H1 (cell line): ENCODE measurements at regions not wholly inside any gene's neighbourhood (a gene's known extent, or its start where the extent isn't known, plus 50 kb on each side); places are given as distances from the start of the nearest gene placed in this dataset.

ENCODE experiments used
- CTCF ChIA-PET: fragments of 300-600 bp; sonication (Branson Sonifier 250); formaldehyde crosslinking; loops from one replicate; lab custom pipeline; 2021; ENCODE audit not compliant: partially characterized antibody; lab: Charles Lee
- POLR2A ChIA-PET: fragments of 300-600 bp; sonication (Branson Sonifier 250); formaldehyde crosslinking; loops from one replicate; lab custom pipeline; 2021; ENCODE audit warnings: inconsistent platforms; ENCODE audit not compliant: partially characterized antibody; lab: Charles Lee
- DNase-seq, 2 experiments: peaks; one replicate each; pipeline versions ENCODE4 v3.0.0 to v3.0.0-alpha.2; 2010 to 2022; ENCODE audit warnings: low spot score in 2 of 2, low read depth in 1 of 2, mixed read lengths in 1 of 2
- FAIRE-seq: peaks from 2 replicates; lab custom pipeline; 2011; peaks lifted over from hg19 to GRCh38; lab: Jason Lieb, UNC
- H2AFZ ChIP-seq: 2 replicates; pipeline ENCODE4 v1.8.1; 2012; ENCODE audit warnings: low read length, inconsistent platforms
- H2AK5ac ChIP-seq: 2 replicates; pipeline ENCODE4 v1.6.1; 2013; ENCODE audit warnings: low read depth, low read length
- H2BK120ac ChIP-seq: replicated peaks from 2 replicates; pipeline ENCODE3; 2013; ENCODE audit warnings: low read depth, low read length, inconsistent platforms
- H2BK12ac ChIP-seq: 2 replicates; pipeline ENCODE4 v1.6.1; 2013; ENCODE audit warnings: low read depth, low read length
- H2BK15ac ChIP-seq: 2 replicates; pipeline ENCODE4 v1.6.1; 2013; ENCODE audit warnings: low read length
- H2BK20ac ChIP-seq: 2 replicates; pipeline ENCODE4 v1.6.1; 2013; ENCODE audit warnings: low read length
- H2BK5ac ChIP-seq: 2 replicates; pipeline ENCODE4 v1.6.1; 2013; ENCODE audit warnings: low read depth, low read length
- H3K14ac ChIP-seq: 2 replicates; pipeline ENCODE4 v1.6.1; 2013; ENCODE audit warnings: inconsistent platforms; ENCODE audit not compliant: insufficient read length
- H3K18ac ChIP-seq: 2 replicates; pipeline ENCODE4 v1.6.1; 2013; ENCODE audit warnings: low read length; ENCODE audit errors: extremely low read depth
- H3K23ac ChIP-seq: 2 replicates; pipeline ENCODE4 v1.6.1; 2013; ENCODE audit warnings: inconsistent platforms; ENCODE audit not compliant: insufficient read length
- H3K23me2 ChIP-seq: 2 replicates; pipeline ENCODE4 v1.6.1; 2013; ENCODE audit warnings: low read depth, low read length
- H3K27ac ChIP-seq: 2 replicates; pipeline ENCODE4 v1.6.1; 2011; ENCODE audit warnings: low read depth, low read length, inconsistent platforms
- H3K27me3 ChIP-seq, 4 experiments: replicated peaks in 1 of 4; 1 replicate in 1 of 4; 2 replicates in 3 of 4; pipeline versions ENCODE4 v1.6.1 to v1.8.1; 2011 to 2013; ENCODE audit warnings: low read length in 3 of 4, mild to moderate bottlenecking in 3 of 4, inconsistent platforms in 2 of 4, mixed read lengths in 2 of 4, moderate library complexity in 1 of 4; ENCODE audit not compliant: control insufficient read depth in 3 of 4, insufficient read depth in 3 of 4; ENCODE audit errors: extremely low read depth in 1 of 4
- H3K36me3 ChIP-seq, 4 experiments: 2 replicates each; pipeline versions ENCODE4 v1.6.1 to v1.8.1; 2011 to 2013; ENCODE audit warnings: mild to moderate bottlenecking in 4 of 4, low read length in 3 of 4, moderate library complexity in 2 of 4, control low read depth in 1 of 4, inconsistent platforms in 1 of 4; ENCODE audit not compliant: insufficient read depth in 4 of 4, control insufficient read depth in 2 of 4
- H3K4ac ChIP-seq: replicated peaks from 2 replicates; pipeline ENCODE3; 2013; ENCODE audit warnings: low read length, low read depth, mixed read lengths, inconsistent platforms; ENCODE audit not compliant: insufficient read length
- H3K4me1 ChIP-seq, 4 experiments: replicated peaks in 1 of 4; 1 replicate in 1 of 4; 2 replicates in 3 of 4; pipeline versions ENCODE4 v1.6.1 to v1.8.1; 2011 to 2013; ENCODE audit warnings: low read length in 3 of 4, inconsistent platforms in 2 of 4, mixed read lengths in 1 of 4; ENCODE audit not compliant: insufficient read depth in 4 of 4, control insufficient read depth in 3 of 4
- H3K4me2 ChIP-seq, 2 experiments: 2 replicates each; pipeline versions ENCODE4 v1.6.1 to v1.8.1; 2011 to 2013; ENCODE audit warnings: low read depth in 2 of 2, low read length in 2 of 2, control low read depth in 1 of 2, inconsistent platforms in 1 of 2, mild to moderate bottlenecking in 1 of 2; ENCODE audit not compliant: insufficient read depth in 1 of 2
- H3K4me3 ChIP-seq, 4 experiments: fragments of 200-600, 300-600 bp in 1 of 4; sonication (generic), shearing (Covaris generic), sonication (Bioruptor Twin) in 1 of 4; 2 replicates each; pipeline versions ENCODE4 v1.5.1 to v1.8.1; 2011 to 2016; ENCODE audit warnings: low read length in 4 of 4, low read depth in 3 of 4, control low read depth in 2 of 4, inconsistent platforms in 2 of 4, mild to moderate bottlenecking in 2 of 4, mixed read lengths in 1 of 4, moderate library complexity in 1 of 4; ENCODE audit not compliant: insufficient read depth in 2 of 4; ENCODE audit errors: extremely low read depth in 1 of 4
- H3K56ac ChIP-seq: replicated peaks from 2 replicates; pipeline ENCODE3; 2013; ENCODE audit warnings: low read depth, mild to moderate bottlenecking, mixed read lengths, low read length, inconsistent platforms; ENCODE audit not compliant: insufficient read length
- H3K79me1 ChIP-seq: 2 replicates; pipeline ENCODE4 v1.6.1; 2013; ENCODE audit warnings: low read depth, low read length, control low read depth
- H3K79me2 ChIP-seq, 2 experiments: 2 replicates each; pipeline versions ENCODE4 v1.6.1 to v1.8.1; 2012 to 2013; ENCODE audit warnings: low read length in 2 of 2, mild to moderate bottlenecking in 2 of 2, inconsistent platforms in 1 of 2; ENCODE audit not compliant: insufficient read depth in 2 of 2, control insufficient read depth in 1 of 2
- H3K9ac ChIP-seq, 4 experiments: replicated peaks in 1 of 4; 1 replicate in 1 of 4; 2 replicates in 3 of 4; pipeline versions ENCODE4 v1.6.1 to v1.8.1; 2011 to 2013; ENCODE audit warnings: low read depth in 3 of 4, low read length in 3 of 4, control low read depth in 2 of 4, mild to moderate bottlenecking in 2 of 4, moderate library complexity in 2 of 4, inconsistent platforms in 1 of 4; ENCODE audit errors: extremely low read depth in 1 of 4
- H3K9me3 ChIP-seq, 2 experiments: 2 replicates each; pipeline versions ENCODE4 v1.6.1 to v1.8.1; 2012 to 2013; ENCODE audit warnings: mild to moderate bottlenecking in 2 of 2, moderate library complexity in 2 of 2, control low read depth in 1 of 2, inconsistent platforms in 1 of 2, low read depth in 1 of 2, low read length in 1 of 2, mixed read lengths in 1 of 2; ENCODE audit not compliant: insufficient read depth in 2 of 2
- H4K20me1 ChIP-seq, 2 experiments: replicated peaks in 1 of 2; 2 replicates each; pipeline versions ENCODE3 to v1.8.1; 2011 to 2013; ENCODE audit warnings: inconsistent platforms in 2 of 2, low read length in 2 of 2, mild to moderate bottlenecking in 1 of 2; ENCODE audit not compliant: insufficient read depth in 2 of 2, control insufficient read depth in 1 of 2
- H4K5ac ChIP-seq: 2 replicates; pipeline ENCODE4 v1.6.1; 2013; ENCODE audit warnings: low read length, low read depth, mixed read lengths, inconsistent platforms; ENCODE audit not compliant: insufficient read length
- H4K8ac ChIP-seq: 2 replicates; pipeline ENCODE4 v1.8.0; 2013; ENCODE audit warnings: mild to moderate bottlenecking, moderate library complexity, low read length, inconsistent platforms; ENCODE audit not compliant: insufficient read depth; ENCODE audit errors: extremely low read depth
- H4K91ac ChIP-seq: replicated peaks from 2 replicates; pipeline ENCODE3; 2013; ENCODE audit warnings: low read length, mixed read lengths, inconsistent platforms; ENCODE audit not compliant: insufficient read length
- KDM5A ChIP-seq: fragments of 200-600 bp; IDR thresholded peaks from 2 replicates; pipeline ENCODE4 v1.7.1; 2012; ENCODE audit warnings: mild to moderate bottlenecking, low read length, inconsistent platforms, mixed read lengths
- NANOG ChIP-seq: IDR thresholded peaks from 2 replicates; pipeline ENCODE4 v1.6.1; 2011; ENCODE audit warnings: low read length, low read depth, mild to moderate bottlenecking, inconsistent platforms; ENCODE audit not compliant: insufficient read depth, poor library complexity, severe bottlenecking
- SUZ12 ChIP-seq: fragments of 200-600 bp; sonication (generic); IDR thresholded peaks from 2 replicates; pipeline ENCODE4 v1.6.1; 2012; ENCODE audit warnings: mild to moderate bottlenecking, inconsistent platforms, low read length, moderate library complexity, mixed read lengths
- TAF7 ChIP-seq: optimal IDR thresholded peaks from 2 replicates; pipeline ENCODE3; 2011; ENCODE audit warnings: low read depth, mild to moderate bottlenecking, inconsistent platforms, low read length, moderate library complexity, borderline replicate concordance
- TBP ChIP-seq: IDR thresholded peaks from 2 replicates; pipeline ENCODE4 v1.6.1; 2011; ENCODE audit warnings: low read depth, low read length, improper control_type of control experiment
- WGBS, 2 experiments: shearing (Covaris generic) in 1 of 2; methylation state at CpG; one replicate each; pipeline versions ENCODE4 v1.1.6 to v1.1.7; 2013 to 2015; ENCODE audit warnings: low lambda C conversion rate in 2 of 2, mixed read lengths in 2 of 2, inconsistent platforms in 1 of 2, low coverage in 1 of 2, missing lambda C conversion rate in 1 of 2; ENCODE audit not compliant: insufficient replicate concordance in 2 of 2, insufficient coverage in 1 of 2, insufficient read length in 1 of 2; ENCODE audit errors: extremely low coverage in 1 of 2, missing lambda C conversion rate in 1 of 2; 5-methylcytosine and 5-hydroxymethylcytosine counted together
- TF ChIP-seq, protein P1 (sequence below): IDR thresholded peaks from 2 replicates; pipeline ENCODE4 v1.6.1; 2011; ENCODE audit warnings: low read length, improper control_type of control experiment

GRCh38 chr14:76930549-76930948 lies 98.0 kb downstream of the IRF2BPL start:
- Histone ChIP-seq H4K91ac (no peak overlapping the region), H2BK12ac (no peak overlapping the region), H3K4ac (no peak overlapping the region), H3K23me2 (no peaks in the 10 kb centered on the region), H2BK5ac (no peak overlapping the region), H3K79me1 (no peaks in the 10 kb centered on the region), H3K23ac (no peak overlapping the region), H3K79me2 (no peaks in the 10 kb centered on the region), H3K27me3 (no peaks in the 10 kb centered on the region), H3K18ac (no peak overlapping the region), H3K4me1 (peaks cover 8 to 32% (median 24%) of the 10 kb centered on the region in 4 experiments), H2AK5ac (no peak overlapping the region), H2BK120ac (no peak overlapping the region), H3K4me3 (no peak overlapping the region), H3K14ac (no peak overlapping the region), H2AFZ (no peak overlapping the region), H2BK20ac (no peak overlapping the region), H3K56ac (no peak overlapping the region), H2BK15ac (no peak overlapping the region; the same call in 1 of the 2 replicates), H4K5ac (no peak overlapping the region), H3K4me2 (no peak overlapping the region), H3K9me3 (no peaks in the 10 kb centered on the region)
- CTCF ChIA-PET, result interaction anchor here (0.8 to 21.9 kb wide), 11 partner anchors 8 to 221 kb away, joined by 3 to 403 read pairs (median 4); no protein-coding TSS in a partner anchor
- no peak for FAIRE-seq
- no peak for TF ChIP-seq KDM5A
- TF ChIP-seq NANOG, result no peak
- no peak for TF ChIP-seq TBP
- TF ChIP-seq, protein P1, sequence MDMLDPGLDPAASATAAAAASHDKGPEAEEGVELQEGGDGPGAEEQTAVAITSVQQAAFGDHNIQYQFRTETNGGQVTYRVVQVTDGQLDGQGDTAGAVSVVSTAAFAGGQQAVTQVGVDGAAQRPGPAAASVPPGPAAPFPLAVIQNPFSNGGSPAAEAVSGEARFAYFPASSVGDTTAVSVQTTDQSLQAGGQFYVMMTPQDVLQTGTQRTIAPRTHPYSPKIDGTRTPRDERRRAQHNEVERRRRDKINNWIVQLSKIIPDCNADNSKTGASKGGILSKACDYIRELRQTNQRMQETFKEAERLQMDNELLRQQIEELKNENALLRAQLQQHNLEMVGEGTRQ, result no peak
- TF ChIP-seq SUZ12, result no peak
- TF ChIP-seq TAF7, result no peak
- TF ChIP-seq, all 59 proteins: peak for 0
- 89% methylated on average over 9 of the region's 9 CpGs; no CpG with 5 or more reads in 1 of the 2 experiments for WGBS, 2 experiments
- H3K27ac ChIP-seq, result no peak overlapping the region
- no peak for DNase-seq
- no peak overlapping the region for H4K8ac ChIP-seq
- POLR2A ChIA-PET, result interaction anchor here (0.8 to 2.6 kb wide), 3 partner anchors 11 to 97 kb away, joined by 3 to 11 read pairs (median 3); partner anchors contain the start of gene IRF2BPL
- H4K20me1 ChIP-seq, result no peaks in the 10 kb centered on the region
- H3K36me3 ChIP-seq, result no peaks in the 10 kb centered on the region
- no peak overlapping the region for H3K9ac ChIP-seq
